ENCODE measurements at regions not wholly inside any gene's neighbourhood (a gene's known extent, or its start where the extent isn't known, plus 50 kb on each side); places are given as distances from the start of the nearest gene placed in this dataset.

DNA sequence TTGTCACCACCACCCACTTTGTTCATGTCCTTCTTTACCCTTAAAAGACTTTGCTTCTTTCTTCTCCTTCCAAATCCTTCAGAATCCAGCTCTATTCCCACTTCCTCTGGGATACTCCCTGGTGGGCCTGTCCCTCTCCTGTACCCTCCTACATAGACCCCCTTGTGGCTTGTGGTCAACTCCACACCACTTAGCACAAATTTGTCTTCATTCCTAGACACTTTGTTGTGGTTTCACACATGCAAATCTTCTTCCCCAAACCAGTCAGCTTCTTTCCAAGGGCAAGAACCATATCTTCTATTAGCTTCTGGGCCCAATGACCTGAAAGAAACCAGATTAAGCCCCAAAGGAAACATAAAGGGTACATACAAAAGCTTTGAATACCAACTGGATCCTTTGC is 342.4 kb downstream of the TNS1 start:
- in situ Hi-C loops (cut with HindIII; ENCODE audit: low sequenced_read_pairs) = no loop called here

- in situ Hi-C loops (cut with HindIII; ENCODE audit: low sequenced_read_pairs) = no loop called here
Measured at GRCh38 chr2:217658806-217659205, 344.0 kb downstream of the TNS1 start.

DNA sequence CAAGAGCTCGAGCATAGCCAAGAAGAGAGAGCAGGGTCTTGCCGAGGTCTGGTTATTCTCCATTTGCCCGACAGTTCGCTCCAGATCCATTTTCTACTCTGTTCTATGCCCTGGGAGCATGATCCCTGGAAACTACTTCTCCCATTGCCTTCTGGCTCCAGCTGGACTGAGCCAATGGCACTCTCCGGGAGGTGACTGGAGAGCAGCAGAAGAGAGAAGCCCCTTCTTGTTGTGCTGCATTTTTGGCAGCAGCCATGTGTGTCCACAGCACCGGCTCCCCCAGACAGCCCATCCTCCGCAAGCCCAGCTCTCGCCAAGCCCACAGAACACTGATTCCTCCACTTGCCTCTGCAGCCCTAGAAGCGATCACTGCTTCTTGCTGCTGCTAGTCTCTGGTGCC is 345.5 kb downstream of the TNS1 start:
- in situ Hi-C loops (cut with HindIII; ENCODE audit: low sequenced_read_pairs) = no loop called here

GRCh38 chr2:217656316-217656715 is 346.5 kb downstream of the TNS1 start:
- in situ Hi-C loops (cut with HindIII; ENCODE audit: low sequenced_read_pairs) = no loop called here

DNA sequence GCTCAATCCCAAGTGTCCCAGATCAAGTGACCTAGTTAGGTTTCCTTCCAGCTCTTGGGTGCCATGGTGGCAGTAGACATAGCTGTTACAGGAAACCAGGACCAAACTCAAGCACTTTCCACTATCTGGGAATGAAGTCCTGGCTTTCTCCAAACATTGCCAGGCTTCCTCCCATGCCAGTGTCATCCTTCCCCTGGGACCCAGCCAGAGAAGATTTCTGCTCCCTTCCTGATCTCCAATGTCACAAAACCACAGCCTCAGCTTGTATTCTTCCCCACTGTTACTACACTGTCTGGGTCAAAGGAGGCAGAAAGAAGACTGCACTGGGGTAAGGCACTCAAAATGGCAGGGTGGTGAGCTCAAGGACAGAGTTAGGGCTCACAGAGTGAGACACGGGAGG is 347.1 kb downstream of the TNS1 start:
- in situ Hi-C loops (cut with HindIII; ENCODE audit: low sequenced_read_pairs) = no loop called here

DNA sequence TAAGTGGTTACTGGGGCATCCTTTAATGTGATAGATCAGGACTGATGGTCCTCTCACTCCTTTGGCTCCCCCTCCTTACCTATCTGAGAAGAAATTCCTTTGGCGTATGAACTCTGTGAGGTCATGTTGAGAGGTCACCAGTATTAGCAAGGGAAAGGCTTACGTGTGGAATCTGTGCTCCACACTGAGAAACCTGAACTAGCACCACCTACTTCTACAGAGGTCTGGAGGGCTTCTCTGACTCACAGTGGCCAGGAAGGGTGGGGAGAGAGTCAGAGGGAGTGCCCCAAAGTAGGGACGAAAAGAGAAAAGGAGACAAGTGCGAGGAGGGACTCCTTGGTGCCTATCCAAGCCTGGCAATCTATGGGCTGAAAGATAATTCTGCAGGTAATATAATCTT is 348.6 kb downstream of the TNS1 start:
- in situ Hi-C loops (cut with HindIII; ENCODE audit: low sequenced_read_pairs) = no loop called here

DNA sequence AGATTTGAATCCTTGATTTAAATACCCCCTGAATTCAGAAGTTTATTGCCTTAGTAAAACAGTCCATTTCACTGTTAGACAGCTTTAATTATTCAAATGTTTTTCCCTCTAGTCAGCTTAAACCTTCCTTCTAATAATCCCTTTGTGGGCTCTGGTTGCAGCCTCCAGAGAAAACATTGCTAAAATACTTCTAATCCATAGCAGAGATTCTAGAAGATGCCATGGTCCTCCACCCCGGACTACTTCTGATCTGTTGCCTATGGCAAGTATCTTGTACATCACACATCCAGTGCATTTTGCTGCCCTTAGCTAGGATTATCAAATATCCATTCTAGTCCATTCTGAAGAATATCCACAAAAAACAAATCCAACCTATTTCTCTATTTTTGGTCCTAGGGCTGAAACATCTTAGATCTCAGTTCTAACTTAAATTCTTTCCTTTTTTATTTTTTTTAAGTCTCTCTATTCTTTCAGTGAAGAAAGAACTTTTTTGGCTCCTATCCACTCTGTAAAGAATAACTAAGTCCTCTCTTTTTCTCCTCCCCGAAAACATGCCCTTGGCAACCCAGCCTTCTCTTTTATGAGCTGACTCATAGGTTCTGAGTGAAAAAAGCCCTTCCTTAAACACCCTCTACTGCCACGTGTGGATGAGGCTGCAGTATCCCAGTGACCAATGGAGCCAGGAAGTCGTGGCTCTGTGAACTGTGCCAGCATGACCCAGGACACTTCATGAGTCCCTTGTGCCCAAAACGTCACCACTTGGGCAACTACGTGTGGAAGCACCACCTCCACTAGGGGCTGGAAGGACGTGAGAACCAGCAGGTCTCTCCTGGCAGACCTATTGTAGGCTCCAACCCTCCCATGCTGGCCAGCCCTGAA is 349.8 kb downstream of the TNS1 start:
- in situ Hi-C loops (cut with HindIII; ENCODE audit: low sequenced_read_pairs) = no loop called here

GRCh38 chr2:217650716-217651360 is 352.0 kb downstream of the TNS1 start:
- in situ Hi-C loops (cut with HindIII; ENCODE audit: low sequenced_read_pairs) = no loop called here

DNA sequence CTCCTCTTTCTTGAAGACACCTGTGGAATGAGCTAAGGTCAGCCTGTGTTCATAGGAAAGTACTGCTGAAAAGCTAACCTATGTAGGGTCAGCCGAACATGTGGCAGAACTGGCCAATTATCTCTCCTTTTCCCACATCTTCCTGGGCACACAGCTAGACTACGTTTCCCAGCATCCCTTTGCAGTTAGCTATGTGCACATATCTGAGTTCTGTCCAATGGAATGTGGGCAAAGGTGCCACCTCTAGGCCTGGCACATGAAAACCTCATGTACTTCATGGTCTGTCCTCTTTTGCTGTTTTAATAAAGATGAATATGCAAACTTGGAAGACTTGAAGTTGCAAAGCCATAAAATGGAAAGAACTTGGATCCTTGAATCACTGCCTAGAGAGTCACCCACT is 352.6 kb downstream of the TNS1 start:
- in situ Hi-C loops (cut with HindIII; ENCODE audit: low sequenced_read_pairs) = no loop called here

DNA sequence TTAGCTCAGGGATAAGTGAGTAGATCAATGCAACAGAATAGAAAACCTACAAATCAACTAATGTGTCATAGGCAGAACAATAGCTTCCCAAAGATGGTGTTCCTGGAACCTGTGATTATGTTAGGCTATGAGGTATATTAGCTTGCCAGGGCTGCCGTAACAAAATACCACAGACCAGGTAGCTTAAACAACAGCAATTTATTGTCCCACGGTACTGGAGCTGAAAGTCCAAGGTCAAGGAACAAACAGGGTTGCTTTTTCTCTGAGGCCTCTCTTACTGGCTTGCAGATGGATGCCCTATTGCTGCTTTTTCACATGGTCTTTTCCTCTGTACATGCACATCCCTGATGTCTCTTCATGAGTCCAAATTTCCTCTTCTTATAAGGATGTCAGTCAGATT is 354.9 kb downstream of the TNS1 start:
- in situ Hi-C loops (cut with HindIII; ENCODE audit: low sequenced_read_pairs) = no loop called here

DNA sequence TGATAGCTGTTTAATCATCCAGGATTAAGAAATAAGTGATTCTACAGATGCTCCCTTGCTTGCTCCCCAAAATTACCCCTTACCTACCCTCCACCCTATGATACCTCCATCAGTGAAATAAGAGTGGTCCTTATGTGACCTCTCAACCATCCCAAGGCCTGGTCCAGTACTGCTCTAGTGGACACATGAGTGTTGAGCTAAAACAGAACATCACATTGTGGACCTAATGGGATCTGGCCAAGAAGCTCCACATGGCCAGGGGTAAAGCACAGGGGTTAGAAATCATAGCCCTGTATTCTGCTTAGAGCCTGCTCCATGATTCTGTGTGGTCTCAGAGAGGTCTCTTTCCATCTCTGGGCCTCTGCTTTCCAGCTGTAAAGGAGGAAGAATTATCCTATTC is 355.6 kb downstream of the TNS1 start:
- in situ Hi-C loops (cut with HindIII; ENCODE audit: low sequenced_read_pairs) = no loop called here

DNA sequence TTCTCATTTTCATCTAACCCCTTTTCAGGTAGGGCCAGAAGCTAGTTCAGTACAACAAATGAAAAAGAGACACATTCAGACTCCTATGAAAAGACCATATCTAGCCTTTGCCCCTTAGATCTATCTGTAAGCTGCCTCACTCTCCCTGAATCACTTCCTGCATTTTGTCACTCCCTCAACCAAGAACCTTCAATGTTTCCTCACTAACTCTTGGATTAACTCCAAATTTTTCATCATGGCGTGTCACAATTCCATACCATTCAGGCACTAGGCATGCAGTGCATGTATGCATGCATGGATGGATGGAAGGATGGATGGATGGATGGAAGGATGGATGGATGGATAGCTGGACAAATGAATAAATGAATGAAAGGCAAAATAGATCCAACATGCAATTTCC is 356.9 kb downstream of the TNS1 start:
- in situ Hi-C loops (cut with HindIII; ENCODE audit: low sequenced_read_pairs) = no loop called here

- in situ Hi-C loops (cut with HindIII; ENCODE audit: low sequenced_read_pairs) = no loop called here
Measured at GRCh38 chr2:217643789-217644301, 358.9 kb downstream of the TNS1 start.

GRCh38 chr2:217642944-217643343 is 359.9 kb downstream of the TNS1 start:
- in situ Hi-C loops (cut with HindIII; ENCODE audit: low sequenced_read_pairs) = no loop called here

DNA sequence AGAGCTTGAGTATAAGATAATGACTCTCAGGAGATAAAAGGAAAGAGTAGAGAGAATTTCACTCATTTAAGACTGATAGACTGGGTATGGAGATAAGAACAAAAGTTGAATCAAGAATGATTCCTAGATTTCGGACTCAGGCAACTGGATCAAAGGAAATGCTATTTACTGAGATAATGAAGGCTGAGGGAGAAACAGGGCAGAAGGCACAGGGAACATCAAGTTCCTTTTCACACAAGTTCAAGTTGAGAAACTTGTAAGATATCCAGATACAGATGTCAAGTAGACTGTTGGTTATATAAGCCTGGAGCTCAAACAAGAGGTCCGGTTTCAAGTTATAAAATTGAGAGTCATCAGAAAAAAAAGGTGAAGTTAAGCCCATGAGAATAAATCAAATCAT is 360.8 kb downstream of the TNS1 start:
- in situ Hi-C loops (cut with HindIII; ENCODE audit: low sequenced_read_pairs) = no loop called here

GRCh38 chr2:217639481-217639880 is 363.3 kb downstream of the TNS1 start:
- in situ Hi-C loops (cut with HindIII; ENCODE audit: low sequenced_read_pairs) = no loop called here

- in situ Hi-C loops (cut with HindIII; ENCODE audit: low sequenced_read_pairs) = no loop called here
Measured at GRCh38 chr2:217638533-217638932, 364.3 kb downstream of the TNS1 start.

DNA sequence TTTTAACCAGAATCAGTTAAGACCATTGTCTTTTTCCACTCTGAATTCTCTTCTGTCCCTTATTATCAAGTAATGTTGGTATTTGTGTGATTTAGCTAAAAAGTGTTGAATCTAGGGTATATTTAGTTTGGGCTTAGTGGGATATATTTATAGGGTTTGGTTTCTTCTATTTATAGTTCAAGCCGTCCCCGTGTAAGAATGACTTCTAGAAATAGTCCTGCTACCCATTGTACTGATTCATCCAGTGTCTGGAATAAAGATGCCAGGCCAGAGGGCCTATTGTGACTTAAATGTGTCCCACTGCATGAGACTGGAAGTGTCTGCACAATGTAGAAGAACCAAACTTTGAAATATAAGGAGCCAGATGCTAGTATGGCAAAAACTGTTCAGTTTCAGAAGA is 364.8 kb downstream of the TNS1 start:
- in situ Hi-C loops (cut with HindIII; ENCODE audit: low sequenced_read_pairs) = no loop called here

DNA sequence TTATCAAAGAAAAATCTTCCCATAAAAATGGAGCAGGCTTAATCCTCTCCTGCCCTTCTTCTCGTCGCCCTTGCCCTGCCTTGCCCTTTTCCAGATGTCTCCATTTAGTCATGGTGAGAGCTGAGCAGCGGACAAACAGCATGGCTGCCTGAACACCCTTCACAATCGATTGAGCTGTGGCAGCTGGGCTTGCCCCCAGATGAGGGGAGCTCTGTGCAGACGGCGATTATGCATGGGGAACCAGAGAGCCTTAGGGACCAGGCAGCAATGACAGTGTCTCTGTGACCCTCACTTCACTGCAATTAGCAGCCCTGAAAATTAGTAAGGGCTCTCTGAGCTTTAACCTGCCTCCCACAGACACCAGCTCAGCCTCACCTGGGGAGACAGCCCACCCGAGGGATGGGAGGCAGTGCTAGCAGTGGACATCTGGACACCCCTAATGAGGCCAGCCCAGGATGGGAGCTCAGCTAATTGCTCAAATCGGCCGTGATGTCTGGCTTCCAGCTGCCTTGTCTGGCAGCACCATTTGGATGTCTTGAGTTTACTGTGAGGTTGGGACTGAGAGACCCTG is 365.7 kb downstream of the TNS1 start:
- in situ Hi-C loops (cut with HindIII; ENCODE audit: low sequenced_read_pairs) = no loop called here

DNA sequence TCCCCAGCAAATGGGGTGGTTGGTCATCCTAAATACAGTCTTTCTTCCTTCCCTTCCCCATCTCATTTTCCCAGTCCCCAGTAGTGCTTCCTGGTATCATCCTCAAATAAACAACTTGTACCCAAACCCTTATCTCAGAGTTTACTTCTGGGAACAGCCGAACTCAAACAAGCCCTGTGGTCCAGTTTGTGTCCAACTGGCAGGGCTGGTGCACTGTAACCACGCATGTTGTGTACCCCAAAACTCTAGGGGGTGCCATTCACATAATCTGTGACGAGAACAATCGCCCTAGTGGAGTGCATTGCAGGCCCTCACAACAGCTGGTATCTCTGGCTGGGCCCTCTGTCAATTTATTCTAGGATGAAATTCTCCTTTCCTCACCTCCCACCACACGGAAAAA is 366.2 kb downstream of the TNS1 start:
- in situ Hi-C loops (cut with HindIII; ENCODE audit: low sequenced_read_pairs) = no loop called here

DNA sequence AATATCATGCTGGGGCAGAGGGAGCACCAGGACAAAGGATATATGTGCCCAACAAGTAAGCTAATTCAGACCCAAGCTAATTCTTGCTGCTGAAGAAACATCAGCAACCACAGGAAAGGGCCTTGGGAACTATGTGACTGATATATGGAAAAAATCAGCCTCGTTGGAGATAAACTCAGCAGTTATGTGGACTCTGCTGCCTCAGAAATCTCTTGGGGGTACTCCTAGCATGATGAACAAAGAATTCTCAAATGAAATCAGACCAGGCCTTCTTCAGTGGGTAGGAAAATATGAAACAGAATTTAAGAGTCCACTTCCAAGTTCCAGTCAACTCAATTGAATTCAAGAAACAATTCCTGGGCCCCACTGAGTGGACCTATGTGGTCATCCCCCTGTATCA is 367.9 kb downstream of the TNS1 start:
- in situ Hi-C loops (cut with HindIII; ENCODE audit: low sequenced_read_pairs) = no loop called here

GRCh38 chr2:217632043-217632442 is 370.8 kb downstream of the TNS1 start:
- in situ Hi-C loops (cut with HindIII; ENCODE audit: low sequenced_read_pairs) = no loop called here

Data from DLD1 (cell line).